ENCODE measurements at regions not wholly inside any gene's neighbourhood (a gene's known extent, or its start where the extent isn't known, plus 50 kb on each side); places are given as distances from the start of the nearest gene placed in this dataset.

DNA sequence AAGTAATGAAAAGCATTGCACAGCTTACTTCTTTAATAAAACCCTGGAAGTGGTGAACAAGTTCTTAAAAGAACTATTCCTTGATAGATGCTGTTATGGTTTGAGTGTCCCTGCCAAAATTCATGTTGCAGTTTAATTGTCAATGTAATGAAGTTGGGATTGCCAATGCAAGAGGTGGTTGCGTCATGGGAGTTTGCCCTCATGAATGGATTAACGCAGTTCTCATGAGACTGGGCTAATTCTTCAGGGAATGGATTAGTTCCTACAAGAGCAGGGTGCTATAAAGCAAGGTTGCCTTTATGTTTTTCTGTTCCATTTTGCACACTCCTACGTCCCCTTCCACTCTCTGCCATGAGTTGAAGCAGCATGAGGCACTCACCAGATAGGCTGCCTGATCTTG is 446.7 kb upstream of the B3GALT2 start:
- TF ChIP-seq, protein P1, sequence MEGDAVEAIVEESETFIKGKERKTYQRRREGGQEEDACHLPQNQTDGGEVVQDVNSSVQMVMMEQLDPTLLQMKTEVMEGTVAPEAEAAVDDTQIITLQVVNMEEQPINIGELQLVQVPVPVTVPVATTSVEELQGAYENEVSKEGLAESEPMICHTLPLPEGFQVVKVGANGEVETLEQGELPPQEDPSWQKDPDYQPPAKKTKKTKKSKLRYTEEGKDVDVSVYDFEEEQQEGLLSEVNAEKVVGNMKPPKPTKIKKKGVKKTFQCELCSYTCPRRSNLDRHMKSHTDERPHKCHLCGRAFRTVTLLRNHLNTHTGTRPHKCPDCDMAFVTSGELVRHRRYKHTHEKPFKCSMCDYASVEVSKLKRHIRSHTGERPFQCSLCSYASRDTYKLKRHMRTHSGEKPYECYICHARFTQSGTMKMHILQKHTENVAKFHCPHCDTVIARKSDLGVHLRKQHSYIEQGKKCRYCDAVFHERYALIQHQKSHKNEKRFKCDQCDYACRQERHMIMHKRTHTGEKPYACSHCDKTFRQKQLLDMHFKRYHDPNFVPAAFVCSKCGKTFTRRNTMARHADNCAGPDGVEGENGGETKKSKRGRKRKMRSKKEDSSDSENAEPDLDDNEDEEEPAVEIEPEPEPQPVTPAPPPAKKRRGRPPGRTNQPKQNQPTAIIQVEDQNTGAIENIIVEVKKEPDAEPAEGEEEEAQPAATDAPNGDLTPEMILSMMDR (IDR thresholded peaks at IDR 0.05), result no peak
- TF ChIP-seq, protein P2, sequence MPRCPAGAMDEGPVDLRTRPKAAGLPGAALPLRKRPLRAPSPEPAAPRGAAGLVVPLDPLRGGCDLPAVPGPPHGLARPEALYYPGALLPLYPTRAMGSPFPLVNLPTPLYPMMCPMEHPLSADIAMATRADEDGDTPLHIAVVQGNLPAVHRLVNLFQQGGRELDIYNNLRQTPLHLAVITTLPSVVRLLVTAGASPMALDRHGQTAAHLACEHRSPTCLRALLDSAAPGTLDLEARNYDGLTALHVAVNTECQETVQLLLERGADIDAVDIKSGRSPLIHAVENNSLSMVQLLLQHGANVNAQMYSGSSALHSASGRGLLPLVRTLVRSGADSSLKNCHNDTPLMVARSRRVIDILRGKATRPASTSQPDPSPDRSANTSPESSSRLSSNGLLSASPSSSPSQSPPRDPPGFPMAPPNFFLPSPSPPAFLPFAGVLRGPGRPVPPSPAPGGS (IDR thresholded peaks at IDR 0.05), result no peak
- TF ChIP-seq CBX2 (IDR thresholded peaks at IDR 0.05; ENCODE audit: borderline replicate concordance, low read depth), result no peak
- no peak for TF ChIP-seq ZSCAN20 (CRISPR knock-in tag; IDR thresholded peaks at IDR 0.05)
- no peak for TF ChIP-seq GATA3 (IDR thresholded peaks at IDR 0.05; ENCODE audit: borderline replicate concordance)
- TF ChIP-seq, protein P3, sequence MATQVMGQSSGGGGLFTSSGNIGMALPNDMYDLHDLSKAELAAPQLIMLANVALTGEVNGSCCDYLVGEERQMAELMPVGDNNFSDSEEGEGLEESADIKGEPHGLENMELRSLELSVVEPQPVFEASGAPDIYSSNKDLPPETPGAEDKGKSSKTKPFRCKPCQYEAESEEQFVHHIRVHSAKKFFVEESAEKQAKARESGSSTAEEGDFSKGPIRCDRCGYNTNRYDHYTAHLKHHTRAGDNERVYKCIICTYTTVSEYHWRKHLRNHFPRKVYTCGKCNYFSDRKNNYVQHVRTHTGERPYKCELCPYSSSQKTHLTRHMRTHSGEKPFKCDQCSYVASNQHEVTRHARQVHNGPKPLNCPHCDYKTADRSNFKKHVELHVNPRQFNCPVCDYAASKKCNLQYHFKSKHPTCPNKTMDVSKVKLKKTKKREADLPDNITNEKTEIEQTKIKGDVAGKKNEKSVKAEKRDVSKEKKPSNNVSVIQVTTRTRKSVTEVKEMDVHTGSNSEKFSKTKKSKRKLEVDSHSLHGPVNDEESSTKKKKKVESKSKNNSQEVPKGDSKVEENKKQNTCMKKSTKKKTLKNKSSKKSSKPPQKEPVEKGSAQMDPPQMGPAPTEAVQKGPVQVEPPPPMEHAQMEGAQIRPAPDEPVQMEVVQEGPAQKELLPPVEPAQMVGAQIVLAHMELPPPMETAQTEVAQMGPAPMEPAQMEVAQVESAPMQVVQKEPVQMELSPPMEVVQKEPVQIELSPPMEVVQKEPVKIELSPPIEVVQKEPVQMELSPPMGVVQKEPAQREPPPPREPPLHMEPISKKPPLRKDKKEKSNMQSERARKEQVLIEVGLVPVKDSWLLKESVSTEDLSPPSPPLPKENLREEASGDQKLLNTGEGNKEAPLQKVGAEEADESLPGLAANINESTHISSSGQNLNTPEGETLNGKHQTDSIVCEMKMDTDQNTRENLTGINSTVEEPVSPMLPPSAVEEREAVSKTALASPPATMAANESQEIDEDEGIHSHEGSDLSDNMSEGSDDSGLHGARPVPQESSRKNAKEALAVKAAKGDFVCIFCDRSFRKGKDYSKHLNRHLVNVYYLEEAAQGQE (IDR thresholded peaks at IDR 0.05), result no peak
- TF ChIP-seq, protein P4, sequence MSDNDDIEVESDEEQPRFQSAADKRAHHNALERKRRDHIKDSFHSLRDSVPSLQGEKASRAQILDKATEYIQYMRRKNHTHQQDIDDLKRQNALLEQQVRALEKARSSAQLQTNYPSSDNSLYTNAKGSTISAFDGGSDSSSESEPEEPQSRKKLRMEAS (IDR thresholded peaks at IDR 0.05), result no peak
- no peak for TF ChIP-seq CHD2 (IDR thresholded peaks at IDR 0.05; ENCODE audit: low read length, partially characterized antibody)
- no peak for TF ChIP-seq EP300 (IDR thresholded peaks at IDR 0.05)
- TF ChIP-seq RFX5 (IDR thresholded peaks at IDR 0.05), result no peak
- no peak for TF ChIP-seq NFE2L2 (conservative IDR thresholded peaks at IDR 0.05; ENCODE audit: low read length)
- no peak for TF ChIP-seq KDM1A (IDR thresholded peaks at IDR 0.05; ENCODE audit: low read depth)
- TF ChIP-seq MYC (IDR thresholded peaks at IDR 0.05; ENCODE audit: borderline replicate concordance, low read length), result no peak

Data from A549 (cell line).